ENCODE measurements at regions not wholly inside any gene's neighbourhood (a gene's known extent, or its start where the extent isn't known, plus 50 kb on each side); places are given as distances from the start of the nearest gene placed in this dataset.

GRCh38 chr5:143583409-143583808, 179.9 kb upstream of the NR3C1 start:
- DNase-seq: no peak
- no peaks in the 10 kb centered on the region for H3K27me3 ChIP-seq
- H3K9me3 ChIP-seq: no peaks in the 10 kb centered on the region
- TF ChIP-seq POLR2A (IDR thresholded peaks at IDR 0.05) (no peak), EP300 (IDR thresholded peaks at IDR 0.05) (no peak), POLR2AphosphoS5 (IDR thresholded peaks at IDR 0.05) (no peak), CTCF (IDR thresholded peaks at IDR 0.05) (no peak)
- intact Hi-C loops (cut with DNase I): no loop called here
- H3K27ac ChIP-seq: no peak overlapping the region
- no peaks in the 10 kb centered on the region for H3K4me1 ChIP-seq
- no peak overlapping the region for H3K4me3 ChIP-seq
- no peaks in the 10 kb centered on the region for H3K36me3 ChIP-seq
- WGBS, 2 donors: 33 to 78% methylated on average over 1 of the region's 1 CpG

- TF ChIP-seq POLR2AphosphoS5 (IDR thresholded peaks at IDR 0.05): no peak
- TF ChIP-seq EP300 (IDR thresholded peaks at IDR 0.05): no peak
- no peak for TF ChIP-seq CTCF (IDR thresholded peaks at IDR 0.05)
- TF ChIP-seq POLR2A (IDR thresholded peaks at IDR 0.05): no peak
- DNase-seq: no peak
- H3K36me3 ChIP-seq: no peaks in the 10 kb centered on the region
- H3K4me3 ChIP-seq: no peak overlapping the region
- intact Hi-C loops (cut with DNase I): no loop called here
- H3K27me3 ChIP-seq: no peaks in the 10 kb centered on the region
- peaks cover 0 to 1% (median 0%) of the 10 kb centered on the region in 4 donors for H3K4me1 ChIP-seq
- no peak overlapping the region for H3K27ac ChIP-seq
- WGBS, 2 donors: 32 to 57% methylated on average over 5 of the region's 5 CpGs
- H3K9me3 ChIP-seq: no peaks in the 10 kb centered on the region
These were observed 179.4 kb upstream of the NR3C1 start for GRCh38 chr5:143582869-143583268.

- no peaks in the 10 kb centered on the region for H3K27me3 ChIP-seq
- H3K4me3 ChIP-seq: no peak overlapping the region
- WGBS, 2 donors: 55 to 77% methylated on average over 4 of the region's 4 CpGs
- H3K9me3 ChIP-seq: no peaks in the 10 kb centered on the region
- DNase-seq: no peak
- H3K36me3 ChIP-seq: no peaks in the 10 kb centered on the region
- H3K4me1 ChIP-seq: peaks cover 0 to 8% (median 5%) of the 10 kb centered on the region in 4 donors
- TF ChIP-seq CTCF (IDR thresholded peaks at IDR 0.05) (no peak), EP300 (IDR thresholded peaks at IDR 0.05) (no peak), POLR2A (IDR thresholded peaks at IDR 0.05) (no peak), POLR2AphosphoS5 (IDR thresholded peaks at IDR 0.05) (no peak)
- intact Hi-C loops (cut with DNase I): no loop called here
- H3K27ac ChIP-seq: no peak overlapping the region
These were observed 178.7 kb upstream of the NR3C1 start for GRCh38 chr5:143582176-143582575.

GRCh38 chr5:143581649-143582048, 178.2 kb upstream of the NR3C1 start:
- 90 to 98% methylated on average over 2 of the region's 2 CpGs for whole genome bisulfite sequencing, 2 donors
- Histone ChIP-seq H3K27ac (no peak overlapping the region), H3K27me3 (no peaks in the 10 kb centered on the region), H3K4me3 (no peak overlapping the region), H3K36me3 (no peaks in the 10 kb centered on the region), H3K9me3 (no peaks in the 10 kb centered on the region), H3K4me1 (peaks cover 0 to 13% (median 10%) of the 10 kb centered on the region in 4 donors)
- no peak for DNase-seq
- intact Hi-C loops (cut with DNase I): no loop called here
- TF ChIP-seq POLR2AphosphoS5 (IDR thresholded peaks at IDR 0.05) (no peak), EP300 (IDR thresholded peaks at IDR 0.05) (no peak), CTCF (IDR thresholded peaks at IDR 0.05) (no peak), POLR2A (IDR thresholded peaks at IDR 0.05) (no peak)

GRCh38 chr5:143581147-143581546, 177.7 kb upstream of the NR3C1 start:
- H3K27me3 ChIP-seq: no peaks in the 10 kb centered on the region
- H3K27ac ChIP-seq: no peak overlapping the region
- intact Hi-C loops (cut with DNase I): no loop called here
- H3K4me1 ChIP-seq: peaks cover 0 to 16% (median 14%) of the 10 kb centered on the region in 4 donors
- no peak for TF ChIP-seq EP300 (IDR thresholded peaks at IDR 0.05)
- TF ChIP-seq POLR2A (IDR thresholded peaks at IDR 0.05): no peak
- TF ChIP-seq POLR2AphosphoS5 (IDR thresholded peaks at IDR 0.05): no peak
- TF ChIP-seq CTCF (IDR thresholded peaks at IDR 0.05): no peak
- 79 to 90% methylated on average over 3 of the region's 3 CpGs for WGBS, 2 donors
- H3K9me3 ChIP-seq: no peaks in the 10 kb centered on the region
- no peak for DNase-seq
- H3K4me3 ChIP-seq: no peak overlapping the region
- no peaks in the 10 kb centered on the region for H3K36me3 ChIP-seq

Measured in sigmoid colon (tissue), 6 donors.